ENCODE measurements at regions not wholly inside any gene's neighbourhood (a gene's known extent, or its start where the extent isn't known, plus 50 kb on each side); places are given as distances from the start of the nearest gene placed in this dataset.

GRCh38 chr5:158522776-158523175 is 576.9 kb downstream of the EBF1 start:
- TF ChIP-seq EZH2 (IDR thresholded peaks at IDR 0.05; ENCODE audit: borderline replicate concordance) (no peak), CTCF (IDR thresholded peaks at IDR 0.05; ENCODE audit: poor library complexity) (no peak)
